Embryonic facial prominence (tissue), 1 donor: ENCODE measurements at regions not wholly inside any gene's neighbourhood (a gene's known extent, or its start where the extent isn't known, plus 50 kb on each side); places are given as distances from the start of the nearest gene placed in this dataset.

Experiments used
- DNase-seq: peaks from one replicate; pipeline ENCODE4 v3.0.0-alpha.2; 2016; ENCODE audit errors: extremely low spot score

- no peak for DNase-seq
Measured at GRCh38 chr2:8522687-8523086, 159.2 kb upstream of the ID2 start.

GRCh38 chr2:8524388-8524787 is 157.5 kb upstream of the ID2 start:
- no peak for DNase-seq

- no peak for DNase-seq
Measured at GRCh38 chr2:8524823-8525222, 157.0 kb upstream of the ID2 start.

GRCh38 chr2:8525236-8525581 is 156.6 kb upstream of the ID2 start:
- DNase-seq, result no peak

GRCh38 chr2:8525582-8526402 is 156.1 kb upstream of the ID2 start:
- DNase-seq, result no peak

- DNase-seq, result no peak
Measured at GRCh38 chr2:8526403-8526696, 155.5 kb upstream of the ID2 start.

GRCh38 chr2:8527031-8527430 is 154.8 kb upstream of the ID2 start:
- DNase-seq, result no peak

- no peak for DNase-seq
Measured at GRCh38 chr2:8527676-8528075, 154.2 kb upstream of the ID2 start.

- no peak for DNase-seq
Measured at GRCh38 chr2:8528863-8529262, 153.0 kb upstream of the ID2 start.

- DNase-seq, result no peak
Measured at GRCh38 chr2:8529706-8530277, 152.1 kb upstream of the ID2 start.

GRCh38 chr2:8531481-8531880 is 150.4 kb upstream of the ID2 start:
- DNase-seq, result no peak

GRCh38 chr2:8532438-8532837 is 149.4 kb upstream of the ID2 start:
- no peak for DNase-seq

GRCh38 chr2:8533923-8534322 is 147.9 kb upstream of the ID2 start:
- no peak for DNase-seq

GRCh38 chr2:8534386-8534728 is 147.5 kb upstream of the ID2 start:
- DNase-seq, result no peak

GRCh38 chr2:8534729-8535468 is 147.0 kb upstream of the ID2 start:
- no peak for DNase-seq

- no peak for DNase-seq
Measured at GRCh38 chr2:8535469-8535795, 146.4 kb upstream of the ID2 start.

GRCh38 chr2:8535821-8536685 is 145.8 kb upstream of the ID2 start:
- DNase-seq, result no peak

GRCh38 chr2:8536686-8537561 is 144.9 kb upstream of the ID2 start:
- no peak for DNase-seq

GRCh38 chr2:8537562-8538155 is 144.2 kb upstream of the ID2 start:
- DNase-seq, result no peak

GRCh38 chr2:8538531-8538930 is 143.3 kb upstream of the ID2 start:
- DNase-seq, result no peak

GRCh38 chr2:8538931-8539621 is 142.8 kb upstream of the ID2 start:
- no peak for DNase-seq
